ENCODE measurements at regions not wholly inside any gene's neighbourhood (a gene's known extent, or its start where the extent isn't known, plus 50 kb on each side); places are given as distances from the start of the nearest gene placed in this dataset.
"Not testable (repeated sequence)": the region's sequence is repeated elsewhere in the genome, so short reads cannot be mapped to it uniquely, and the experiment has no call there.

DNA sequence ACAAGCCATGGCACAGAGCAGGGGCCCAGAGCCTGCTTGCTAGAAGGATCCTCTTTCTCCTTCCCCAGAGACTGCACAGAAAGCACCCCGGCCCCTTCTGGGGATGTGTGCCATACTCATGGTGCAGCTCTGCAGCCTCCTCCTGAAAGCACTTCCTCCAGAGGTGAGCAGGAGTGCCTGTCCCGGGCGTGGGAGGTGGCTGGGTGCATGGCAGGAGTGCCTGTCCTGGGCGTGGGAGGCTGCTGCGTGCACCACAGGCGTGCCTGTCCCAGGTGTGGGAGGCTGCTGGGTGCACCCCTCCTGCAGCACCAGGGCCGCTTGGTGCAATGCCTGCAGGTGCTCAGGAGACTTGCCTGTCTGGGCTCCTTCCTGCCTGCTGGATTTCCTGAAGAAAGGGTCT lies 913.3 kb downstream of the UQCRFS1 start:
- H3K27me3 ChIP-seq = no peaks in the 10 kb centered on the region
- DNase-seq (no peak), ATAC-seq (no peak)
- no peaks in the 10 kb centered on the region for H3K9me3 ChIP-seq
- no peak overlapping the region for H3K27ac ChIP-seq
- no peaks in the 10 kb centered on the region for H3K36me3 ChIP-seq (replicated peaks in 1 of 2; ENCODE audit: insufficient read depth in 1 of 2, low read depth in 2 of 2)
- intact Hi-C loops (cut with DNase I) = no loop called here
- H3K4me3 ChIP-seq = no peak overlapping the region
- H3K4me1 ChIP-seq = no peaks in the 10 kb centered on the region
- TF ChIP-seq POLR2A (IDR thresholded peaks at IDR 0.05) = no peak
- TF ChIP-seq, protein P1, sequence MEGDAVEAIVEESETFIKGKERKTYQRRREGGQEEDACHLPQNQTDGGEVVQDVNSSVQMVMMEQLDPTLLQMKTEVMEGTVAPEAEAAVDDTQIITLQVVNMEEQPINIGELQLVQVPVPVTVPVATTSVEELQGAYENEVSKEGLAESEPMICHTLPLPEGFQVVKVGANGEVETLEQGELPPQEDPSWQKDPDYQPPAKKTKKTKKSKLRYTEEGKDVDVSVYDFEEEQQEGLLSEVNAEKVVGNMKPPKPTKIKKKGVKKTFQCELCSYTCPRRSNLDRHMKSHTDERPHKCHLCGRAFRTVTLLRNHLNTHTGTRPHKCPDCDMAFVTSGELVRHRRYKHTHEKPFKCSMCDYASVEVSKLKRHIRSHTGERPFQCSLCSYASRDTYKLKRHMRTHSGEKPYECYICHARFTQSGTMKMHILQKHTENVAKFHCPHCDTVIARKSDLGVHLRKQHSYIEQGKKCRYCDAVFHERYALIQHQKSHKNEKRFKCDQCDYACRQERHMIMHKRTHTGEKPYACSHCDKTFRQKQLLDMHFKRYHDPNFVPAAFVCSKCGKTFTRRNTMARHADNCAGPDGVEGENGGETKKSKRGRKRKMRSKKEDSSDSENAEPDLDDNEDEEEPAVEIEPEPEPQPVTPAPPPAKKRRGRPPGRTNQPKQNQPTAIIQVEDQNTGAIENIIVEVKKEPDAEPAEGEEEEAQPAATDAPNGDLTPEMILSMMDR (IDR thresholded peaks at IDR 0.05) = no peak
- 79% methylated on average over 4 of the region's 7 CpGs; no CpG with 5 or more reads in 1 of the 2 donors for WGBS, 2 donors

DNA sequence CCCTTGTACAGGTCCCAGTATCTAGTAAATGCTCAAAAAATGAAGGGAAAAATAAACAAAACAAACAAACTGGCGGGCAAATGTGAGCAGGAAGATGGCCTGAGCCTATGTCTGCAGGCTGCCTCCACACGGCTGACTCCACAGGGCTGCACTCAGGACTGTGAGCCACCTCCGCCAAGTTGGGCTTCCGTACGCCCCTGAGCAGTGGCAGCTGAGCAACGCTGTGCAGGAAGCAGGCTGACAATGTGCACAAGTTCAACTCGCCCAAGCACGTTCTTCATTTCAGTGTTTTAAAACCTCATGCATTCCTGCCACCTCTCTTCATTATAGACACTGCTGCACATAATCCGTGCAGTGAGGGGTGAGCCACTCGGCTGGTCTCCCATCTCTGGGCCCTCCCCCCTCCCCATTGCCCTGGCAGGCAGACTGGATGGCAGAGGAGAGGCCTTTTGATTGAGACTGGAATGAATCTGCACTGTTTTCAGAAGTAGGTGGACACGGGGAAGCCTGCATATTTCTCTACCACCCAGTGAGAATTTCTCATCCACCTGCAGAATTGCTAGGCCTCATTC lies 915.3 kb downstream of the UQCRFS1 start:
- DNase-seq (no peak), ATAC-seq (no peak)
- H3K27ac ChIP-seq = no peak overlapping the region
- WGBS, 2 donors = 65 to 71% methylated on average over 11 of the region's 11 CpGs
- no peaks in the 10 kb centered on the region for H3K4me1 ChIP-seq
- no peaks in the 10 kb centered on the region for H3K27me3 ChIP-seq
- no peaks in the 10 kb centered on the region for H3K9me3 ChIP-seq
- no peaks in the 10 kb centered on the region for H3K36me3 ChIP-seq (replicated peaks in 1 of 2; ENCODE audit: insufficient read depth in 1 of 2, low read depth in 2 of 2)
- no peak overlapping the region for H3K4me3 ChIP-seq
- TF ChIP-seq, protein P1 (IDR thresholded peaks at IDR 0.05) = no peak
- TF ChIP-seq POLR2A (IDR thresholded peaks at IDR 0.05) = no peak
- intact Hi-C loops (cut with DNase I) = no loop called here

DNA sequence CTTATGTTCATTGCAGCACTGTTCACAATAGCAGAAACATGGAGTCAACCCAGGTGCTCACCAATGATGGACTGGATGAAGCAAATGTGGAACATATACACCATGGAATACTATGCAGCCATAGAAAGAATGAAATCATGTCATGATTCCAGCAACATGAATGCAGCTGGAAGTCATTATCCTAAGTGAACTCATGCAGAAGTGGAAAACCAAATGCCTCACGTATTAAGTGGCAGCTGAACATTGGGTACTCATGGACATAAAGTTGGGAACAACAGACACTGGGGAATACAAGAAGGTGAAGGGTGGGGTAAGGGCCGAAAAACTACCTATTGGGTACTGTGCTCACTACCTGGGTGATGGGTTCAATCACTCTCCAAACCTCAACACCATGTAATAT lies 915.9 kb downstream of the UQCRFS1 start:
- intact Hi-C loops (cut with DNase I) = no loop called here
- Histone ChIP-seq H3K4me1 (no peaks in the 10 kb centered on the region), H3K9me3 (no peaks in the 10 kb centered on the region), H3K27me3 (no peaks in the 10 kb centered on the region), H3K4me3 (no peak overlapping the region), H3K27ac (no peak overlapping the region), H3K36me3 (replicated peaks in 1 of 2; ENCODE audit: insufficient read depth in 1 of 2, low read depth in 2 of 2) (no peaks in the 10 kb centered on the region)
- WGBS, 2 donors = 76 to 82% methylated on average over 2 of the region's 2 CpGs
- TF ChIP-seq, protein P1 (IDR thresholded peaks at IDR 0.05) = no peak
- no peak for TF ChIP-seq POLR2A (IDR thresholded peaks at IDR 0.05)
- no peak for DNase-seq
- no peak for ATAC-seq

DNA sequence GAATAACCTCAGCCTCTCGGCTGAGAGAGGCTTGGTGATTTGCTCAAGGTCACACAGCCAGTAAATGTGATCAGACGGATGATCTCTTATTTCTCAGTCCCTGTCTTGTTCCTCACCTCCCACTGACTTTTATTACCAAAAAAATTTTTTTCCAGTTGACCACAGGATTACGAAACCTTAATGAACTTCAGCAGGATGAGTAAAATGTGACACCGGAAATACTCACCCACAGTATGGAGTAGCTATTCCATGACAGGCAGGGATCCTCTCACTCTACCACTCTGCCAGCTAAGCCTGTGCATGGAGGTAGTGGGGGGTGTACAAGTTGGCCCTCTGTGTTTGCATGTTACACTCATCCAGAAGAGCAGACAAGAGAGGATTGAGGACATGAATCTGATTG lies 916.4 kb downstream of the UQCRFS1 start:
- intact Hi-C loops (cut with DNase I) = no loop called here
- no peak for DNase-seq
- TF ChIP-seq, protein P1 (IDR thresholded peaks at IDR 0.05) = no peak
- no peak for TF ChIP-seq POLR2A (IDR thresholded peaks at IDR 0.05)
- Histone ChIP-seq H3K4me3 (no peak overlapping the region), H3K9me3 (no peaks in the 10 kb centered on the region), H3K27me3 (no peaks in the 10 kb centered on the region), H3K36me3 (replicated peaks in 1 of 2; ENCODE audit: insufficient read depth in 1 of 2, low read depth in 2 of 2) (no peaks in the 10 kb centered on the region), H3K27ac (no peak overlapping the region), H3K4me1 (no peaks in the 10 kb centered on the region)
- WGBS, 2 donors = 74 to 91% methylated on average over 4 of the region's 4 CpGs
- ATAC-seq = no peak

DNA sequence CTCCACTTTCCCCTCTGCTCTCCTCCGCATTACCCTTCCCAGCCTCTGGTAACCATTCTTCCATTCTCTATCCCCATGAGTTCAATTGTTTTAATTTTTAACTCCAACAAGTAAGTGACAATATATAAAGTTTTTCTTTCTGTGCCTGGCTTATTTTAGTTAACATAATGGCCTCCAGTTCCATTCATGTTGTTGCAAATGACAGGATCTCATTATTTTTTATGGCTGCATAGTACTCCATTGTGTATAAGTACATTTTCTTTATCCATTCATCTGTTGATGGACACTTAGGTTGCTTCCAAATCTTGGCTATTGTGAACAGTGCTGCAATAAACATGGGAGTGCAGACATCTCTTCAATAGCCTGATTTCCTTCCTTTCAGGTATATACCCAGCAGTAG lies 918.0 kb downstream of the UQCRFS1 start:
- intact Hi-C loops (cut with DNase I) = not testable (repeated sequence)

More for the DNA sequence above, 918.0 kb downstream of the UQCRFS1 start:
- DNase-seq; H3K27me3 ChIP-seq; H3K36me3 ChIP-seq (replicated peaks in 1 of 2; ENCODE audit: insufficient read depth in 1 of 2, low read depth in 2 of 2); ATAC-seq; H3K27ac ChIP-seq; H3K4me3 ChIP-seq; H3K4me1 ChIP-seq; H3K9me3 ChIP-seq: not testable (repeated sequence)
- WGBS, 2 donors = 98 to 100% methylated on average over 1 of the region's 1 CpG
